Activated CD4-positive, alpha-beta T cell treated with anti-CD3 and anti-CD28 coated beads, Interleukin-2, Interleukin-4, amounts not matched to agents 100 ng/mL and 50 ng/mL, durations not matched to agents 16 hours and 8 hours (primary cell): ENCODE measurements at regions not wholly inside any gene's neighbourhood (a gene's known extent, or its start where the extent isn't known, plus 50 kb on each side); places are given as distances from the start of the nearest gene placed in this dataset.

Source experiments
- DNase-seq: peaks from one replicate; pipeline ENCODE4 v3.0.0-alpha.2; 2020; ENCODE audit warnings: low spot score

GRCh38 chr12:92089559-92089958 lies 56.1 kb downstream of the BTG1 start:
- DNase-seq, result no peak

GRCh38 chr12:92088805-92089204 lies 56.8 kb downstream of the BTG1 start:
- no peak for DNase-seq

- DNase-seq, result no peak
These were observed 60.0 kb downstream of the BTG1 start for GRCh38 chr12:92085736-92086040.

GRCh38 chr12:92085040-92085735 lies 60.5 kb downstream of the BTG1 start:
- DNase-seq, result no peak

- no peak for DNase-seq
These were observed 64.7 kb downstream of the BTG1 start for GRCh38 chr12:92080911-92081285.

GRCh38 chr12:92079054-92079385 lies 66.6 kb downstream of the BTG1 start:
- DNase-seq, result no peak

- DNase-seq, result no peak
These were observed 67.2 kb downstream of the BTG1 start for GRCh38 chr12:92078167-92079053.

- DNase-seq, result no peak
These were observed 68.1 kb downstream of the BTG1 start for GRCh38 chr12:92077530-92077929.

- no peak for DNase-seq
These were observed 69.5 kb downstream of the BTG1 start for GRCh38 chr12:92076101-92076500.

GRCh38 chr12:92075425-92075914 lies 70.2 kb downstream of the BTG1 start:
- no peak for DNase-seq

- DNase-seq, result no peak
These were observed 70.8 kb downstream of the BTG1 start for GRCh38 chr12:92074889-92075288.

- DNase-seq, result no peak
These were observed 72.6 kb downstream of the BTG1 start for GRCh38 chr12:92073094-92073493.

GRCh38 chr12:92072112-92072511 lies 73.5 kb downstream of the BTG1 start:
- no peak for DNase-seq

- no peak for DNase-seq
These were observed 74.7 kb downstream of the BTG1 start for GRCh38 chr12:92070864-92071445.

- DNase-seq, result no peak
These were observed 75.4 kb downstream of the BTG1 start for GRCh38 chr12:92070054-92070863.

GRCh38 chr12:92068459-92068858 lies 77.2 kb downstream of the BTG1 start:
- no peak for DNase-seq

- no peak for DNase-seq
These were observed 80.0 kb downstream of the BTG1 start for GRCh38 chr12:92065639-92066038.

GRCh38 chr12:92065018-92065499 lies 80.6 kb downstream of the BTG1 start:
- peak; percentile 50 for DNase-seq

GRCh38 chr12:92064422-92064821 lies 81.2 kb downstream of the BTG1 start:
- DNase-seq, result no peak

GRCh38 chr12:92063641-92064040 lies 82.0 kb downstream of the BTG1 start:
- DNase-seq, result no peak

GRCh38 chr12:92062539-92063493 lies 82.8 kb downstream of the BTG1 start:
- DNase-seq, result no peak
